GM12874 (cell line): ENCODE measurements at regions not wholly inside any gene's neighbourhood (a gene's known extent, or its start where the extent isn't known, plus 50 kb on each side); places are given as distances from the start of the nearest gene placed in this dataset.

Experiments
- CTCF ChIP-seq: IDR thresholded peaks from 2 replicates; pipeline ENCODE4 v1.5.1; 2011; ENCODE audit warnings: low read depth, mild to moderate bottlenecking, control low read depth, low read length, moderate library complexity; ENCODE audit not compliant: insufficient read depth

GRCh38 chr9:121564504-121565260, 65.0 kb upstream of the GGTA1 start:
- TF ChIP-seq CTCF, result no peak

GRCh38 chr9:121566481-121567465, 67.1 kb upstream of the GGTA1 start:
- TF ChIP-seq CTCF, result no peak

- no peak for TF ChIP-seq CTCF
These were observed 68.1 kb upstream of the GGTA1 start for GRCh38 chr9:121567500-121568342.

- TF ChIP-seq CTCF, result no peak
These were observed 69.0 kb upstream of the GGTA1 start for GRCh38 chr9:121568343-121569265.

- TF ChIP-seq CTCF, result no peak
These were observed 69.6 kb upstream of the GGTA1 start for GRCh38 chr9:121569266-121569648.

GRCh38 chr9:121572581-121572980, 72.9 kb upstream of the GGTA1 start:
- no peak for TF ChIP-seq CTCF
